Colonic mucosa (tissue), 4 donors: ENCODE measurements at regions not wholly inside any gene's neighbourhood (a gene's known extent, or its start where the extent isn't known, plus 50 kb on each side); places are given as distances from the start of the nearest gene placed in this dataset.

ENCODE experiments used
- DNase-seq: peaks from one replicate; pipeline ENCODE4 v3.0.0-alpha.2; 2020
- H3K27ac ChIP-seq: fragments of 200-600 bp; one replicate; pipeline ENCODE4 v1.8.0; 2021
- H3K27me3 ChIP-seq: fragments of 200-600 bp; one replicate; pipeline ENCODE4 v1.8.0; 2021
- H3K36me3 ChIP-seq: fragments of 200-600 bp; one replicate; pipeline ENCODE4 v1.8.0; 2021
- H3K4me1 ChIP-seq: fragments of 200-600 bp; one replicate; pipeline ENCODE4 v1.8.0; 2021; ENCODE audit warnings: mild to moderate bottlenecking
- H3K4me3 ChIP-seq: fragments of 200-600 bp; one replicate; pipeline ENCODE4 v1.8.0; 2021
- H3K9ac ChIP-seq, 2 donors: one replicate each; pipeline ENCODE4 v1.7.0; 2013; ENCODE audit warnings: control low read depth in 2 of 2, low read depth in 2 of 2, low read length in 2 of 2
- H3K9me3 ChIP-seq: fragments of 200-600 bp; one replicate; pipeline ENCODE4 v1.8.0; 2021
- CTCF ChIP-seq: fragments of 200-600 bp; IDR thresholded peaks from one replicate; pipeline ENCODE4 v1.8.0; 2022; ENCODE audit warnings: antibody characterized with exemption, mild to moderate bottlenecking
- intact Hi-C: fragments of 100-400 bp; cut with DNase I; formaldehyde crosslinking; loops from one replicate; pipeline ENCODE4 v1.14.1; 2022
- donor health status: healthy.
- donor health status: DM: no; HTN: no; CAD: no.
- donor health status: DM: no; HTN: no; CAD: no.

- peak overlapping the region; percentile 48 for H3K27ac ChIP-seq
- no peaks in the 10 kb centered on the region for H3K36me3 ChIP-seq
- H3K9me3 ChIP-seq, result no peaks in the 10 kb centered on the region
- H3K4me3 ChIP-seq, result no peak overlapping the region
- no peak for TF ChIP-seq CTCF
- intact Hi-C loops, result no loop called here
- H3K9ac ChIP-seq, result no peak overlapping the region
- no peak for DNase-seq
- H3K4me1 ChIP-seq, result peaks cover 8% of the 10 kb centered on the region
- H3K27me3 ChIP-seq, result no peaks in the 10 kb centered on the region
These were observed 326.2 kb upstream of the PRDM1 start for GRCh38 chr6:105759946-105760345.

GRCh38 chr6:105759015-105759414 lies 327.1 kb upstream of the PRDM1 start:
- no peak overlapping the region for H3K4me3 ChIP-seq
- H3K27ac ChIP-seq, result peak overlapping the region; percentile 48
- H3K9me3 ChIP-seq, result no peaks in the 10 kb centered on the region
- intact Hi-C loops, result no loop called here
- H3K36me3 ChIP-seq, result no peaks in the 10 kb centered on the region
- no peak overlapping the region for H3K9ac ChIP-seq
- H3K27me3 ChIP-seq, result no peaks in the 10 kb centered on the region
- no peak for TF ChIP-seq CTCF
- DNase-seq, result peak; percentile 30
- H3K4me1 ChIP-seq, result peaks cover 8% of the 10 kb centered on the region

GRCh38 chr6:105757512-105758200 lies 328.5 kb upstream of the PRDM1 start:
- no peak for DNase-seq
- Histone ChIP-seq H3K27me3 (no peaks in the 10 kb centered on the region), H3K9me3 (no peaks in the 10 kb centered on the region), H3K4me3 (no peak overlapping the region), H3K9ac (no peak overlapping the region), H3K4me1 (peaks cover 15% of the 10 kb centered on the region), H3K27ac (no peak overlapping the region), H3K36me3 (no peaks in the 10 kb centered on the region)
- no peak for TF ChIP-seq CTCF
- intact Hi-C loops, result no loop called here

GRCh38 chr6:105755885-105756284 lies 330.3 kb upstream of the PRDM1 start:
- intact Hi-C loops, result no loop called here
- no peak overlapping the region for H3K4me3 ChIP-seq

GRCh38 chr6:105753620-105754211 lies 332.4 kb upstream of the PRDM1 start:
- Histone ChIP-seq H3K27me3 (no peaks in the 10 kb centered on the region), H3K4me1 (peaks cover 9% of the 10 kb centered on the region), H3K4me3 (no peak overlapping the region), H3K9ac (no peak overlapping the region), H3K27ac (peak overlapping the region; percentile 58), H3K9me3 (no peaks in the 10 kb centered on the region), H3K36me3 (no peaks in the 10 kb centered on the region)
- TF ChIP-seq CTCF, result no peak
- no peak for DNase-seq
- intact Hi-C loops, result no loop called here

More at GRCh38 chr6:105755885-105756284, 330.3 kb upstream of the PRDM1 start:
- H3K9me3 ChIP-seq, result no peaks in the 10 kb centered on the region
- no peak overlapping the region for H3K27ac ChIP-seq
- no peak for DNase-seq
- peaks cover 15% of the 10 kb centered on the region for H3K4me1 ChIP-seq
- H3K36me3 ChIP-seq, result no peaks in the 10 kb centered on the region
- no peak for TF ChIP-seq CTCF
- H3K27me3 ChIP-seq, result no peaks in the 10 kb centered on the region
- no peak overlapping the region for H3K9ac ChIP-seq
